ENCODE measurements at regions not wholly inside any gene's neighbourhood (a gene's known extent, or its start where the extent isn't known, plus 50 kb on each side); places are given as distances from the start of the nearest gene placed in this dataset.

DNA sequence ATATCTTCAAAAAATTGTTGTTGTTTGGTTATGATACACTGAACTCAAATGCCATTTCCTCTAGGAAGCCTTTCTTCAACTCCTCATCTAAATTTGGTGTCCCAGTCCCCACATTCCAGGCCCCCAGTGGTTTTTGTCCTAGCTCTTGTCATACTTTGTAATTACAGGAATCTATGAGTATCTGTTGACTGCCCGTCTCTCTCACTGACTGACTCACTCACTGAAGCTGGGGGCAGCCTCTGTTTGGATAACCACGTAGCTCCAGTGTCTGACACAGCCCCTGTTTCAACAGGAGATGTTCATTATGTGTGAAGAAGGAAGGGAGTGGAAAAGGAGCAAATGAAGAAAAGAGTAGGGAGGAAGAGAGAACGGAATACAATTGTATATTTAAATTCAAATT is 284.1 kb upstream of the TENM3 start:
- DNase-seq (ENCODE audit: low read depth) = peak; percentile 67

DNA sequence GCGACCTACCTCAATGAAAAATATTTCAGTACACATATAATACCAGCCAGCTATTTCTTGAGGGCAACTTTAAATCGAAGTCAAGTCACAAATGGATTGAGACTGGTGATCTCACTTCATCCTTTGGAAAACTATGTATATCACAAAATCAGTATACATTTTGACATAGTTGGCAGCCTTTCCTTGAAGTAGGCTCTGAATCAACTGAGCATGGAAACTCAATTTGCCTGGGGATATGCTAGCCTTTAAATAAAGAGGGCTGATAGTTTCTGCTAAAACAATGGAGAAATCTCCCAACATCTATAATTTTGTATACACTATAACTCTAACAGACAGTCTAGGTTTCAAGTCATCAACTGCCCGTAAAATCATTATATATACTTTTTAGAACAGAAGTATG is 282.8 kb upstream of the TENM3 start:
- no peak for DNase-seq (ENCODE audit: low read depth)

DNA sequence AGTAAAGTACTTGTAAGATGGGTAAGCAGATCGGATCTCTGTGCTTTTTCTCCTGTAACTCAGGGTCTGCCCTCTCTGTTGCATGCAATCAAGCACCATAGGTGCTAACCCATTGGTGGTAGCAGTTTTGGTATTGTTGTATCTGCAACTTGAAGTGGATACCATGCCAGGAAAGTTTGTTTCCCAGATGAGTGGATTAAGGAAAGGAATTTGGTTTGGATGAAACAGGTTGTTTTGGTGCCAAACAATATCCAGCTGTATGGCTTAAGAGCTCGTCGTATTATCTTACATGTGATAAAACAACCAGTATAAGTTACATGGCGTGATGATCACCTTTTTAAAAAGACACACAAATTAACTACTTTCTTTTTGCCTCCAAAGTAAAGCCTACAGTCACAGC is 280.9 kb upstream of the TENM3 start:
- no peak for DNase-seq (ENCODE audit: low read depth)

DNA sequence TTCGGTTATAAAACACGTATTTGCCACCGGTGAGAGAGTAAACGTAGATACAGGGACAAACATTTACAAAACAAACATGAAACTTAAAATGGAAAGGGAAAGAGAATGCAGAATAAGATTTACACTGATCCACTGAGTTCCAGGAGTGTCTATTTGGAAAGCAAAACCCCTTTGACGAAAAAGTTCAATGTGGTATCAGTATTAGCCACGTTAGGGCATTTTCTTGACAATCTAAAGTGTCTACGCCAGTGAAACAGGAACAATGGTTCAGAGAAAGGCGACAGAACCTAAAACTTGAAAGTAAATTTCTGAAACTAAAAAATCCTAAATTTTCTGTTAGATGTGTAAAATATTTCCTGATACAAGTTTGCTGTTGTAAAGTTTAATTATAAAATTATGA is 278.5 kb upstream of the TENM3 start:
- DNase-seq (ENCODE audit: low read depth) = no peak

DNA sequence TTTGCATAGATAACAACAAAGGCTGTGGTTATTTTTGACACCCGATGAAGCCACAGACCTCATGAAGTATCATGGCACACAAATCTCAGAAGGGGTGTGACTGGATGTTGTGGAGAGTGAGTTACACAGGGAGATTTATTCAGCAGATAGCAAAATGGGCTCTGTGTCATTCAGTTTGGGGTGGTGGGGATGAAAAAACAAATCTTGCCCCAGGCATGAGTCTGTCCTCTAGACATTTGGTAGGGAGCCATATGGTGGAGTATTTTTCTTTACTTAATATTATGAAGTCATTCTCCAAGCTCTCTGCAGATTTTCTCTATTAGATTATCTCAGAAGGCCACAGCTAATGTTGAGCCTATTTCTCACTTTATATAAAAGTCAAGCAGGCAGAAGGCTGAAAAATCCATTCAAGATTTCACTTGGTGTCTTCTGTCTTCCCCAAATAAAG is 277.1 kb upstream of the TENM3 start:
- DNase-seq (ENCODE audit: low read depth) = no peak

DNA sequence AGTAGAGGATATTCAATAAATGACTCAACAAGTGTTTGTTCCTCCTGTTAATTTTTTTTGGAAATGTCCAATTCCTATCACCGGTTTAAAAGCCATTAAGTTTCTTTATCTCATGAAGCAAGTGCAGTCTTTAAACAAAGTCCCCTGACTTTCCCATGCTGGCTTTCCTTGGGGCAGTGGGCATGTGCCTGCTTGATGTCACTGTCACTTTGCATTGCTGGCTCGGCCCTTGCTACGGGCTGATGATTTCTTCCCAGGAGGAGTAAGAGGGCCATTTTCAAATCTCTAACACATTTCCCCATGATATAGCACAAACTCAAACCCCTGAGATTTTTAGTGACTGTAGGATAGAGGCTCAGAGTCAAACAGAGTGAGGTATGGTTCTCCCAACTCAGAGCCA is 275.8 kb upstream of the TENM3 start:
- DNase-seq (ENCODE audit: low read depth) = no peak

DNA sequence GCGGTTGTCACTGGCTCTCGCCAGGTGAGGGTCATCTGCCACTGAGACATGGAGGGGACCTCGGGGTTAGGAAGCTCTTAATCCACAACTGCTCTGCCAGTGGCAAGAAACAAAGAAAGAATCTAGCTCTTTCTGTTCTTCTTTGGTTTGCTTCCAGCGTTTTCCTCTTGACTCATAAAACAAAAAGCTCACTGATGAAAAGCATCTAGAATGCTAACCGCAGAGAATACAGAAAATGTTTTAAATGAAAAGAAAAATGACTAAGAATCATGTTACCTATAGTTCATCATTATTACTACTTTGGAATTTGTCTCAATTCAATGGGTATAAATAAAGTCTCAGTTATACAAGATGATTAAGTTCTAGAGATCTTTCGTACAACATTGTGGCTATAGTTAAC is 274.8 kb upstream of the TENM3 start:
- peak; percentile 41 for DNase-seq (ENCODE audit: low read depth)

DNA sequence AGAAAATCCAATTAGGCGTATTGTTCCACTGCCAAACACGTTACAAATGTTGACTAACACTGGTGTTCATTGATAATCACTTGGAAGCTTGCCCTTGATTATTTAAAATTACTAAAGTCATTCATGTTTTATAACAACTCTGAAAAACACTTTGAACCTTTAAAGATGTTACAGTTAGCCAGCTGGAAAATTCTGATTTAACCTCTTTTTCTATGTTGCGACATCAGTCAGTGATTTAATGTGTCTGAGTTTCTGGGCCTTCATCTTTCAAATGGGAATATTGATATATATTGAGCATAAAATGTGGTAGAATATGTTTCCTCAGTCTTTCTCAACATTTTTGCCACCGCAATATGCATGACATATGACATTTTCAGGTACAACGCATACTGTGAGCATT is 274.1 kb upstream of the TENM3 start:
- no peak for DNase-seq (ENCODE audit: low read depth)

DNA sequence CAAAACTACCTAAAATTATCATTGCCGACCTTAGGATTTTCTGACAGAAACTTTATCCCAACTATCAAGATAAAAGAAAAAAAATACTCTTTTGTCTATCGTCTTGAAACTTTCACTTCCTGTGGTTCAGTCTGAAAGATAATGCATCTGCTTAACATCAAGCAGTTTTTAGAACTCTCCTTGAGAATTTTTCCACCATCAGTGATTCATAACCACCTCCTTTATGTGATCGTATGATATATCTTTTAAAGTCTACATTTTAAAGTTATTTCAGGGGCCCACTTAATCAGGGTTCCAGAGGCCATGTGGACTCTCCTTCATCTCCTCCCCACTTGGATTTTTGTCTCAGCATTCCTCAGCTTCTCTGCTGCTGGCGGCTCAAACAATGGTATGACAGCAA is 272.8 kb upstream of the TENM3 start:
- DNase-seq (ENCODE audit: low read depth) = no peak

DNA sequence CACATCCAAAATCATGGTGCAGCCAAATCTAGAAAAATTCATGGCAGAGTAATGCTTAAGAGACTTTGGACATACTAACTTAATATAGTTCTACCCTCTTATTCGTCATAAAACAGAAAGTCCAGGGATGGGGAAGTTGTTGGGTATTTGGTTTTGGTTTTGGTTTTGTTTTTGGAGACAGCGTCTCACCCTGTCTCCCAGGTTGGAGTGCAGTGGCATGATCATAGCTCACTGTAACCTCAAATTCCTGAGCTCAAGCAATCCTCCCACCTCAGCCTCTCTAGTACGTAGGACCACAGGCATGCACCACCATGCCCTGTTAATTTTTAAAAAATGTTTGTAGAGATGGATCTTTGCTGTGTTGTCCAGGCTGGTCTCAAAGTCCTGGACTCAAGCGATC is 271.8 kb upstream of the TENM3 start:
- DNase-seq (ENCODE audit: low read depth) = no peak

DNA sequence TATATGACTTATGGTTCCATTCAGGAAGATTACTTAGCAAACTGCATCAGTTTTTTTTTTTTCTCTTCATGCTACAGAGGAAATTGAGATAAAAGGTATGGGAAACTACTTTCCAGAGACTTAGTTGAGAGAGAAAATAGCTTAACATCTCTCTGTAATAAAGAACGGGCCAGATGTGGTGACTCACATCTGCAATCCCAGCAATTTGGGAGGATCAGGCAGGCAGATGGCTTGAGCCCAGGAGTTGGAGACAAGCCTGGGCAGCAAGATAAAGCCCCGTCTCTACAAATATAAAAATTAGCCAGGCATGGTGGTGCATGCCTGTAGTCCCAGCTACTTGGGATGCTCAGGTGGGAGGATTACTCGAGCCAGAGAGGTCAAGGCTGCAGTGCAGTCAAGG is 271.2 kb upstream of the TENM3 start:
- no peak for DNase-seq (ENCODE audit: low read depth)

DNA sequence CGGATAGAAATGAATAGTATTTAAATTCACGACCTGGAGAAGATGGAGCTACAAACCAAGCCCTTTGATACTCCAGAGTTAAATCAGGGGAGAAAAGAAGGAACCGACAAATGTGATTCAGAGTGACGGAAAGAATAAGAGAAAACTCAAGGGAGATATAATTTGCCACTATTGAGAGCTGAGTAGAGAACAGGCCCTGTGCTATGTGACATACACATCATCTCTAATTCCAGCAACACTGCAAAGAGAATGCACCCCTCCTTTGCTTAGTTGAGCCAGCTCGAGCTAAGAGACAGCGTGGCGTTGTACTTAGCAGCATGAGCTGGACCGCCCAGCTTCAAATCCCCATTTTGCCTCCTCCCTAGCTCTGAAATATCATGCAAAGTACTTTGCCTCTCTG is 266.4 kb upstream of the TENM3 start:
- no peak for DNase-seq (ENCODE audit: low read depth)

DNA sequence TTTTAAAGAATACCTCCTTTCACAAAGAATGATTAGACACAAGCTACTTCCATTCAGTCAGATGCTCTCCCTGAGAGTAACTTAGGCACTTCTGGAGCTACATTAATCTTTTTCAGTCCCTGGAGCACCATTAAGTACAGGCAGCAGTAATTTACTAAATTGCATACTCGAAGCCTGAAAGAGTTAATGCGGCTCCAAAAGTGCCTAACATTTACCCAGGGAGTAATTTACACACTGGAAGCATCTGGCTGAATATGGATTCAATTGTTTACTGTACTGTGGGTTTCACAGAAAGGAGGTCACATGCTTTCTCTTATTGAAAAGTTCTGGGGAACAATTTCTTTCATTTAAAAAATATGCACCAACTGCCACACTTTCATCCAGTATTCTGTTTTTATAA is 260.8 kb upstream of the TENM3 start:
- DNase-seq (ENCODE audit: low read depth) = no peak

DNA sequence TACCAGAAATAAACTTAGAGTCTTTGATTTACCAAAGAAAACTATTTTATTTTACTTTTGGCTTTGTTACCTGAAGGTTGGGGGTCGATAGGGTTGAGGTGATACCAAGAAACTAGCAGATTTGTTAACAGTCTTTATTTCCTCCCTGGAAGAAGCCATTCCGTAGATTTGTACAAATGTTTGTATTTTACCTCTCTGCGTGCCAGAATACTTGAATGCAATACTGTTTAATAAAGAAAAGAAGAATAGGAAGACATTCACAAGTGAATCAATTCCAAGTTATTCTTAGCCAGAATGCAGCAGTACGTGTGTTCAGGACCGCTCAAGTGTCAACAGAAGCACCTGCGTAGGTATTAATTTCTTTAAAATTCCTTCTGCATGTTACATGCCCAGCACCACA is 260.3 kb upstream of the TENM3 start:
- no peak for DNase-seq (ENCODE audit: low read depth)

DNA sequence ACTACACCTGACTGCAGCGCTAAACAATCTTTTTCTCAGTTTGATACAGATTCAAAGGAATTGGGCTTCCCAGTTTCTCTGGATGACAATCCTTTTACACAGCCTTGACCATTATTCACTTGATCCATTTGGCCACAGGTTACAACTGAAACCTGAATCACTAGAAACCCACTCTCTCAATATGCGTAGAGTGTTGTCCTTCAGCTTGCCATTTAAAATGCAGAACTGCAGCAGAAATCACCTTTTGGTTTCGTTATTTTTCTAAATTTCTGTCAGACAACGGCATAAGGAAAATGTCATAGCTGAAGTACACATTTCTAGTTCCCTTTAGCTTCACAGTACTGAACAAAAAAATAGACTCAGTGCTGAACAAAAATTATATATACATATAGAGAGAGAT is 255.8 kb upstream of the TENM3 start:
- DNase-seq (ENCODE audit: low read depth) = no peak

DNA sequence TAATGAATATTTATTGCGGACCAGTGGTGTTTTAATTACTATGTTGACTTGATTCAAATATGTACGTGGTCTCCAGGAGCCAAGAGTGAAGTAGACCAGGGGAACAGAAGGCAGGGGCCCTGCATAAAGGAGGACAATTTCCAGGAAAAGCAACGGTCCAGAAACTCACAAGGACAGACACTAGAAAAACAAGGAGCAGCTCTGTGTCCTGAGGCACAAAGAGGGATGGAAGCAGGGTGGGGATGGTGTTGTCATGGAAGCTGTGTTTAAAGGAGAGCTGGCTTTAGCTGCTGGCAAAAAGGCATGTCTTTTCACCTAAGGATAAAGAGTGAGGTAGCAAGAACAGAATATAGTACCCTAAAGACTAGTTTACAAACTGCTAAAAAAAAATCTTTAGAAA is 254.1 kb upstream of the TENM3 start:
- no peak for DNase-seq (ENCODE audit: low read depth)

DNA sequence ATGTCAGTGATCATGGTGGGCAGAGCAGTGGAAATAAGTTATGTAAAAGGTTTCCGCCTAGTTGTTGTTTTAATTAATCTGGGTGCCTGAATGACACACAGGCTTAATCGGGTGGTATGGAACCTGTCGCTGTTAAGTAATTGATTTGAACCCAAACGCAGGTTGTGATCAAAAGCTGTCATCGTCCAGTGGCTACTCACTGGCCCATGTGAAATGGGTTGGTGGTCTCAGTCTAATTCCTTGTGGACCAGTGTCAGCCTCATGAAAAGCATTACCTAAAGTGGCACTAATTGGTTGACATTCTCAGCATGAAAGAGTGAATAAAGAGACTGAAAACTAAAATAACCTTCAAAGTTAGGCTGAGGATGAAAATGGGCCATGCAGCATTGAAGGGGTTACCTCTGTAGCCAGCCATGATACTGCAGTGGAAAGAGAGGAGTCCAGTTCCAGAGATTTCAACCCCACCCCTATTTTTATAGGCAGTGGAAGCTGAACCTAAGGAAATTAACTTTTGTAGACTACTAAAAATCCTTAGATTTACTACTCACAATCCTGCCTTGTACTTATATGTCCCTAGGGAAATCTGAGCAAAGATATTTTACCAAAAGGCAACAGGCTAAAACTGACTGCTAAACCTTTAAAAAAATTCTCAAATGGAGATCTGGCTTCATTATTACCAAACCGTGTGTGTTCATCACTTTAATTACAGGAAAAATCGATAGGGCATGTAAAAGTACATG is 251.7 kb upstream of the TENM3 start:
- no peak for DNase-seq (ENCODE audit: low read depth)

DNA sequence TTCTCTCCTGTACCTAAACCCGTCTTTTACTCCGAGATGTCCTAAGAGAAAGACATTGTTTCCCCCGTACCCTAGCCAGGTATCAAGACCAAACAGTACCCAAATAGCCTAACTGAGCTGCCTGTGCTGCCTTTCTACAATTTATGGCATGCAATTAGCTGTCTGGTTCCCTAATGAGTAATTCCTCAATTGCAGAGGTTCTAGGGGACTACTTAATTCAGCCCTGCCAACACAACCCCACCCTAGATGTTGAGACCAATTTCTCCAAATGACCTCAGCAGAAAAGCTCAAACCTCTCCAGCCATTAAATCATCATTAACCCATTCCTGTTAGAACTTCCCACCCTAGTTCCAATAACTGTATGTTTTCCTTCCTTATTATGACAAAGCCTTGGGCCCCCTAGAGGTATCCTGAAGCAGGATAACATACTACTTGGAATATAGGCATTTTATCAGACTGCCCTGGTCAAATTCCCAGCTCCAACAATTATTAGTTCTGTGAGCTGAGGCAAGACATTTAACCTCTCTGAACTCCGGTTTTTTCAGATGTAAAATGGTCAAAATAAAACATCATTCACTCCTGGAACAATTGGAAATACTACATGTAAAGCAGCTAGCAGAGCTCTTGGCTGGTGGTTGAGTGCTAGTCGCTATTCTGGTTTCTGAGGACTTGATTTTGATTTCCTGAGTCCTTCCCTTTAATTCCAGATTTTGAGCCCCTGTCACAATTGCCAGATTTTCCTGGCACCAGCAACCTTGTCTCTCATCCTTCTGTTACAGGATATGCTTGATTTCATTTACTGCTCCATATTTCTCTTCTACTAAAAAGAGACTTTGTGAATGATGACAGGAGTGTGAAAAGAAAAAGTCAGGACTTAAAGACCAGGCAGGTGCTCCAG is 244.6 kb upstream of the TENM3 start:
- DNase-seq (ENCODE audit: low read depth) = no peak

DNA sequence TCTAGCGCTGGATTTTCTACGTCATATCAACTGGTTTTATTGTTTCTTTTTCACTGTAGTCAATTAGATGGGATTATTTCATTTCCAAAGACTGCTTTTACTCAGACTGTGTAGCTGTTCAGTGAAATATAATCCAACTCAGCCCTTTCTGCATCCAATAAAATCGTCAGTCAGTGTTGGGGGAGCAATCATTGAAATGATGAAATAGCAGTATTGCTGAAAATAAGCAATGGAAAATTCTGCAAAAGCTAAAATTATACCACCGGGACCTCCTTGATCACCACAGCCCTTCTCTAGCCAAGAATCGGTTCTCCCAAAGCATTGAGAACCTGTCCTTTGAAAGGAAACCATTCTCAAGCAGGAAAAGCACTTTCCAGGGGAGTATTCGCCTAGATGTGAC is 243.1 kb upstream of the TENM3 start:
- no peak for DNase-seq (ENCODE audit: low read depth)

DNA sequence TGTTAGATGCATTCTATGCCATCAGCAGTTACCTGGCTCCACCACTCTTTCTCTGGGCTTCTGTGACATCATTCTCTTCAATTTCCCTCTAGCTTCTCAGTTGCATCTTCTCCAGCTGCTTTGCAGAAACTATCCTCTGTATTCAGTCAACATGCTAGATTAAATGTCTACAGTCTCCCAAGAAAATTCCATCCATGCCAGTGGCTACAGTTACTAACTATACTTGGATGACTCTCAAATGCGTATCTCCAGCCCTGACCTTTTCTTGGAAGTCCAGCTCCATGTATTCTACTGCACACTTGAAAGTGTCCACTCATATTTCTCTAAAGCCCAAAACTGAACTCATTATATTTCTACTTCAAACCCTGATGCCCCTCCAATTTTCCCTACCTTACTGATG is 232.3 kb upstream of the TENM3 start:
- DNase-seq (ENCODE audit: low read depth) = no peak

DNA sequence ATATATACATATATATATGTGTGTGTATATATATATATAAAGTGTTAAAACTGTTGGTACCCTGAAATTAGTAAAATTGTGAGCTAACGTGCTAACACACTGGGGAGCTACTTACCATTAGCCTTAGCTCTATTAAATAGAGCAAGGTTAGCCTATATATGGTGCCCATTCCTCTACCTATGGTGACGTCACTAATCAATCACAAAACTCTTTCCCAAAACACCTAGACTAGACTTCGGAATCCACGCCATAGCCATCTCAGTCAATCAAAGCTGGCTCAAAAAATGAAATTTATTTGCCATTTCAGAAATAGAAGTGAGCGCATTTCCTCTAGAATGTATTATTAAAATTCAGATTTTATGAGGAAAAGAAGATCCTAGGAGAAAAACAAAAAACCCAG is 229.0 kb upstream of the TENM3 start:
- no peak for DNase-seq (ENCODE audit: low read depth)

DNA sequence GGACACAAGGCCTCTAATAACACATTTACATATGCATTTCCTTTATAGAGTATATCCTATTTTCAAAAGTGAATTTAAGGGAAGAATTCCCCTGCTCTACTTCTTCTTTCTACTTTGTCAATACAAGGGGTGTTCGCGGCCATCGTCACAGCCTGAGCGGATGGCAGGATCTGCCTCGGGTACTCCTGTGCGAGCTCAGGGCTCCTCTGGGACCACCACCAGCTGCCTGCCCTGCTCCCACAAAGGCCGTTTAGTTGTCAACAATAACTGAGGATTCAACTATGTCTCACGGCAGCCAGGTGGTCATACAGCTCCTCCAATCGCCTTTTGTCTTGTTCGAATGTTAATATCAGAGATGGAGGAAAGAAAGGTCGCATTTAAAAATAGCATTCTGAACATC is 228.2 kb upstream of the TENM3 start:
- no peak for DNase-seq (ENCODE audit: low read depth)

DNA sequence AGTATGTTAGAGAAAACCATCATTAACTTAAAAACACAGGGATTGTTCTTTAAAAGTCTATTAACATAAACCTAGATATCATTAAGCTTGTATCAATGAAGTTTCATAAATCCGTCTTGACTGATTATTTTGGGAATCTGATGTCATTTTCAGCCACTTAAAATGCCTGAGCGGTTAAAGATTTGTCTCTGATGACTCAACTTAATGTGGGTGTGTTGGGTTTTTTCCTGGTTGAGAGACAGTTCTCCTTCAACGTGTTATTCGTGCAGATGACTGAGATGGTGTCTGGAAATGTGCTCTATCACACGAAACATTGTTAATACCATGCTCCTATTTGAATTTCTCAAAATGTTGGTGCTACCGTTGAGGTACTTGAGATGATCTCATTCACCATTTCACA is 227.3 kb upstream of the TENM3 start:
- DNase-seq (ENCODE audit: low read depth) = no peak

DNA sequence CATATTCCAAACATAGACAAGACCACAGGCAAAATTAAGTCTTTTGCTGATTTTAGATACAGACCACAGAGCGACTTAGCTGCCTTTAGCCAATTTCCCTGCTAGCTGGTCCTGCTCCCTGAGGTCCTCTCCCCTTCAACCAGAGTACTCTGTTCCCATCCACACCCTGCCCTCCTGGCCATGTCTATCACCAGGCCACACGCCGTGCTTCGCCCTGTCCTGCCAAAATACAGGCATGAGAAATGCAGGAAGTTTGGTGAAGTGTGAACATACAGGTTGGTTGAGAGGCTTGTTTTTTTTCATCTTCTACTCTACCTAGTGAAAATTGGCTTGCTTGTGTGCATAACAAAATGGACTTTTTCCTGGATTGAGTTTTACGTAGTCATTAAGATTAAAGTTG is 226.2 kb upstream of the TENM3 start:
- DNase-seq (ENCODE audit: low read depth) = no peak

Measured in HS-5 (cell line).